ENCODE measurements at regions not wholly inside any gene's neighbourhood (a gene's known extent, or its start where the extent isn't known, plus 50 kb on each side); places are given as distances from the start of the nearest gene placed in this dataset.
"Not testable (repeated sequence)": the region's sequence is repeated elsewhere in the genome, so short reads cannot be mapped to it uniquely, and the experiment has no call there.

- no peak for DNase-seq (ENCODE audit: low read depth in 2 of 2, low spot score in 1 of 2)
Measured at GRCh38 chr2:9707611-9708160, 76.9 kb upstream of the YWHAQ start.

- DNase-seq (ENCODE audit: low read depth in 2 of 2, low spot score in 1 of 2), result no peak
Measured at GRCh38 chr2:9708683-9709538, 78.1 kb upstream of the YWHAQ start.

GRCh38 chr2:9709539-9710285 lies 78.9 kb upstream of the YWHAQ start:
- no peak for DNase-seq (ENCODE audit: low read depth in 2 of 2, low spot score in 1 of 2)

GRCh38 chr2:9710311-9710710 lies 79.5 kb upstream of the YWHAQ start:
- DNase-seq (ENCODE audit: low read depth in 2 of 2, low spot score in 1 of 2), result no peak

GRCh38 chr2:9712263-9712662 lies 81.5 kb upstream of the YWHAQ start:
- no peak for DNase-seq (ENCODE audit: low read depth in 2 of 2, low spot score in 1 of 2)

- DNase-seq (ENCODE audit: low read depth in 2 of 2, low spot score in 1 of 2), result no peak
Measured at GRCh38 chr2:9714630-9715214, 83.9 kb upstream of the YWHAQ start.

- DNase-seq (ENCODE audit: low read depth in 2 of 2, low spot score in 1 of 2), result no peak
Measured at GRCh38 chr2:9715238-9715637, 84.4 kb upstream of the YWHAQ start.

- DNase-seq (ENCODE audit: low read depth in 2 of 2, low spot score in 1 of 2), result no peak
Measured at GRCh38 chr2:9717886-9718451, 87.2 kb upstream of the YWHAQ start.

GRCh38 chr2:9720352-9721093 lies 89.7 kb upstream of the YWHAQ start:
- no peak for DNase-seq (ENCODE audit: low read depth in 2 of 2, low spot score in 1 of 2)

- no peak for DNase-seq (ENCODE audit: low read depth in 2 of 2, low spot score in 1 of 2)
Measured at GRCh38 chr2:9721344-9721743, 90.5 kb upstream of the YWHAQ start.

- no peak for DNase-seq (ENCODE audit: low read depth in 2 of 2, low spot score in 1 of 2)
Measured at GRCh38 chr2:9722451-9722850, 91.7 kb upstream of the YWHAQ start.

GRCh38 chr2:9724565-9724964 lies 93.8 kb upstream of the YWHAQ start:
- no peak for DNase-seq (ENCODE audit: low read depth in 2 of 2, low spot score in 1 of 2)

GRCh38 chr2:9725106-9725505 lies 94.3 kb upstream of the YWHAQ start:
- DNase-seq (ENCODE audit: low read depth in 2 of 2, low spot score in 1 of 2), result no peak

GRCh38 chr2:9726016-9726415 lies 95.2 kb upstream of the YWHAQ start:
- DNase-seq (ENCODE audit: low read depth in 2 of 2, low spot score in 1 of 2), result not testable (repeated sequence)

GRCh38 chr2:9730523-9730922 lies 99.7 kb upstream of the YWHAQ start:
- DNase-seq (ENCODE audit: low read depth in 2 of 2, low spot score in 1 of 2), result not testable (repeated sequence)

- no peak for DNase-seq (ENCODE audit: low read depth in 2 of 2, low spot score in 1 of 2)
Measured at GRCh38 chr2:9732824-9733223, 102.0 kb upstream of the YWHAQ start.

GRCh38 chr2:9734308-9734707 lies 103.5 kb upstream of the YWHAQ start:
- DNase-seq (ENCODE audit: low read depth in 2 of 2, low spot score in 1 of 2), result no peak

- no peak for DNase-seq (ENCODE audit: low read depth in 2 of 2, low spot score in 1 of 2)
Measured at GRCh38 chr2:9735335-9735734, 104.5 kb upstream of the YWHAQ start.

GRCh38 chr2:9736021-9736420 lies 105.2 kb upstream of the YWHAQ start:
- no peak for DNase-seq (ENCODE audit: low read depth in 2 of 2, low spot score in 1 of 2)

GRCh38 chr2:9737053-9737875 lies 106.0 kb upstream of the TAF1B start:
- DNase-seq (ENCODE audit: low read depth in 2 of 2, low spot score in 1 of 2), result no peak
